Calu3 (cell line): ENCODE measurements at regions not wholly inside any gene's neighbourhood (a gene's known extent, or its start where the extent isn't known, plus 50 kb on each side); places are given as distances from the start of the nearest gene placed in this dataset.

Experiments used
- BruUV-seq: library from RNA; stranded (reverse); fragments of 400-500 nt; replicated peaks from 2 replicates; lab custom pipeline; 2021; lab: Mats Ljungman, UMichigan
- CTCF ChIA-PET: fragments of 300-600 bp; sonication (Branson Sonifier 250); formaldehyde crosslinking; loops from one replicate; lab custom pipeline; 2022; ENCODE audit warnings: antibody characterized with exemption; lab: Charles Lee
- DNase-seq: peaks from one replicate; pipeline ENCODE4 v3.0.0; 2022
- H3K27ac Mint-ChIP-seq: one replicate; pipeline ENCODE4 v1.8.0; 2022; ENCODE audit warnings: mixed read lengths; ENCODE audit not compliant: unreplicated experiment
- H3K27me3 Mint-ChIP-seq: one replicate; pipeline ENCODE4 v1.8.0; 2022; ENCODE audit warnings: mixed read lengths; ENCODE audit not compliant: unreplicated experiment
- H3K36me3 Mint-ChIP-seq: one replicate; pipeline ENCODE4 v1.8.0; 2022; ENCODE audit warnings: mild to moderate bottlenecking, moderate library complexity, mixed read lengths; ENCODE audit not compliant: insufficient read depth, unreplicated experiment
- H3K4me1 Mint-ChIP-seq: one replicate; pipeline ENCODE4 v1.8.0; 2022; ENCODE audit warnings: mild to moderate bottlenecking, low read depth, mixed read lengths; ENCODE audit not compliant: unreplicated experiment
- H3K4me3 Mint-ChIP-seq: one replicate; pipeline ENCODE4 v1.8.0; 2022; ENCODE audit warnings: mild to moderate bottlenecking, low read depth, moderate library complexity, mixed read lengths; ENCODE audit not compliant: unreplicated experiment
- H3K9me3 Mint-ChIP-seq: one replicate; pipeline ENCODE4 v1.8.0; 2022; ENCODE audit warnings: low read depth, mixed read lengths; ENCODE audit not compliant: unreplicated experiment
- CTCF ChIP-seq: fragments of 200-600 bp; IDR thresholded peaks from one replicate; pipeline ENCODE4 v1.8.0; 2022; ENCODE audit warnings: antibody characterized with exemption; ENCODE audit not compliant: unreplicated experiment
- intact Hi-C: fragments of 100-400 bp; cut with micrococcal nuclease; formaldehyde crosslinking; loops from one replicate; pipeline ENCODE4 v1.10.0; 2022; ENCODE audit not compliant: unreplicated experiment

- BruUV-seq: no TSS peak
- Mint-ChIP-seq H3K27me3 (no peaks in the 10 kb centered on the region), H3K27ac (no peak overlapping the region), H3K36me3 (no peaks in the 10 kb centered on the region), H3K9me3 (peaks cover 5% of the 10 kb centered on the region), H3K4me1 (peaks cover 5% of the 10 kb centered on the region), H3K4me3 (no peak overlapping the region)
- no peak for TF ChIP-seq CTCF
- DNase-seq: no peak
- intact Hi-C loops: no loop called here
- CTCF ChIA-PET: interaction anchor here (0.6 kb wide), 1 partner anchor 138 kb away, joined by 4 read pairs; no protein-coding TSS in a partner anchor
Measured at GRCh38 chr12:105451211-105451610, 120.7 kb downstream of the C12orf75 start.

- Mint-ChIP-seq H3K4me1 (no peaks in the 10 kb centered on the region), H3K4me3 (no peak overlapping the region), H3K27me3 (no peaks in the 10 kb centered on the region), H3K27ac (no peak overlapping the region), H3K36me3 (no peaks in the 10 kb centered on the region), H3K9me3 (peaks cover 5% of the 10 kb centered on the region)
- CTCF ChIA-PET: no interaction called here
- no peak for TF ChIP-seq CTCF
- no TSS peak for BruUV-seq
- intact Hi-C loops: no loop called here
- no peak for DNase-seq
Measured at GRCh38 chr12:105451798-105452197, 121.3 kb downstream of the C12orf75 start.

- Mint-ChIP-seq H3K9me3 (peaks cover 6% of the 10 kb centered on the region), H3K27ac (no peak overlapping the region), H3K4me3 (no peak overlapping the region), H3K4me1 (no peaks in the 10 kb centered on the region), H3K27me3 (no peaks in the 10 kb centered on the region), H3K36me3 (no peaks in the 10 kb centered on the region)
- BruUV-seq: no TSS peak
- CTCF ChIA-PET: no interaction called here
- DNase-seq: no peak
- intact Hi-C loops: no loop called here
- TF ChIP-seq CTCF: no peak
Measured at GRCh38 chr12:105453316-105453715, 122.8 kb downstream of the C12orf75 start.

GRCh38 chr12:105454688-105455087 is 124.2 kb downstream of the C12orf75 start:
- BruUV-seq: no TSS peak
- no peak for DNase-seq
- Mint-ChIP-seq H3K4me3 (no peak overlapping the region), H3K4me1 (no peaks in the 10 kb centered on the region), H3K27me3 (no peaks in the 10 kb centered on the region), H3K36me3 (no peaks in the 10 kb centered on the region), H3K27ac (no peak overlapping the region), H3K9me3 (peaks cover 5% of the 10 kb centered on the region)
- CTCF ChIA-PET: no interaction called here
- no peak for TF ChIP-seq CTCF
- intact Hi-C loops: no loop called here
